DOHH2 (cell line): ENCODE measurements at regions not wholly inside any gene's neighbourhood (a gene's known extent, or its start where the extent isn't known, plus 50 kb on each side); places are given as distances from the start of the nearest gene placed in this dataset.

Experiments
- CTCF ChIP-seq: fragments of 200-600 bp; sonication (generic); IDR thresholded peaks from one replicate; pipeline ENCODE4 v1.5.1; 2014; ENCODE audit warnings: antibody characterized with exemption, mild to moderate bottlenecking, low read depth, low read length; ENCODE audit not compliant: poor library complexity, severe bottlenecking
- EZH2phosphoT487 ChIP-seq: fragments of 200-600 bp; sonication (generic); IDR thresholded peaks from 2 replicates; pipeline ENCODE4 v1.6.1; 2017; ENCODE audit warnings: borderline replicate concordance, mild to moderate bottlenecking, antibody characterized with exemption, low read length, moderate library complexity, mixed read lengths

GRCh38 chr10:109668154-109668665 is 255.1 kb downstream of the XPNPEP1 start:
- TF ChIP-seq CTCF (no peak), EZH2phosphoT487 (no peak)
